ENCODE measurements at regions not wholly inside any gene's neighbourhood (a gene's known extent, or its start where the extent isn't known, plus 50 kb on each side); places are given as distances from the start of the nearest gene placed in this dataset.
"Not testable (repeated sequence)": the region's sequence is repeated elsewhere in the genome, so short reads cannot be mapped to it uniquely, and the experiment has no call there.

GRCh38 chr10:63836666-63837442 lies 315.7 kb downstream of the REEP3 start:
- no peaks in the 10 kb centered on the region for H3K27me3 ChIP-seq (ENCODE audit: low read length)

GRCh38 chr10:63841761-63842160 lies 320.6 kb downstream of the REEP3 start:
- Histone ChIP-seq H3K36me3 (ENCODE audit: low read length) (no peaks in the 10 kb centered on the region), H3K79me2 (ENCODE audit: insufficient read depth, low read length) (no peaks in the 10 kb centered on the region), H3K27ac (ENCODE audit: low read depth, low read length) (no peak overlapping the region)

More at GRCh38 chr10:63836666-63837442, 315.7 kb downstream of the REEP3 start:
- H4K20me1 ChIP-seq (ENCODE audit: low read depth, low read length), result no peaks in the 10 kb centered on the region
- no peak overlapping the region for H3K27ac ChIP-seq (ENCODE audit: low read depth, low read length)
- no peak overlapping the region for H3K4me2 ChIP-seq (ENCODE audit: low read depth, low read length, poor library complexity, severe bottlenecking)
- no peak overlapping the region for H3K4me3 ChIP-seq (ENCODE audit: insufficient read depth, low read length, poor library complexity, severe bottlenecking)
- H3K9me2 ChIP-seq (replicated peaks; ENCODE audit: insufficient read depth, low read length), result no peaks in the 10 kb centered on the region
- no peaks in the 10 kb centered on the region for H3K9me3 ChIP-seq (ENCODE audit: insufficient read depth, low read length)
- no peak overlapping the region for H2AFZ ChIP-seq (ENCODE audit: low read depth, low read length, severe bottlenecking)
- H3K9ac ChIP-seq (ENCODE audit: low read length), result no peak overlapping the region
- no peaks in the 10 kb centered on the region for H3F3A ChIP-seq (ENCODE audit: insufficient read depth)
- no peaks in the 10 kb centered on the region for H3K79me2 ChIP-seq (ENCODE audit: insufficient read depth, low read length)
- TF ChIP-seq EZH2phosphoT487 (conservative IDR thresholded peaks at IDR 0.05; ENCODE audit: low read length) (no peak), CTCF (IDR thresholded peaks at IDR 0.05; ENCODE audit: insufficient read depth, low read length, poor library complexity, severe bottlenecking) (no peak)
- no peaks in the 10 kb centered on the region for H3K36me3 ChIP-seq (ENCODE audit: low read length)

GRCh38 chr10:63843107-63843506 lies 321.9 kb downstream of the REEP3 start:
- no peaks in the 10 kb centered on the region for H3K36me3 ChIP-seq (ENCODE audit: low read length)
- no peaks in the 10 kb centered on the region for H4K20me1 ChIP-seq (ENCODE audit: low read depth, low read length)
- TF ChIP-seq CTCF (IDR thresholded peaks at IDR 0.05; ENCODE audit: insufficient read depth, low read length, poor library complexity, severe bottlenecking) (no peak), EZH2phosphoT487 (conservative IDR thresholded peaks at IDR 0.05; ENCODE audit: low read length) (no peak)
- H3K4me3 ChIP-seq (ENCODE audit: insufficient read depth, low read length, poor library complexity, severe bottlenecking), result no peak overlapping the region
- no peaks in the 10 kb centered on the region for H3K27me3 ChIP-seq (ENCODE audit: low read length)
- no peaks in the 10 kb centered on the region for H3F3A ChIP-seq (ENCODE audit: insufficient read depth)
- no peak overlapping the region for H2AFZ ChIP-seq (ENCODE audit: low read depth, low read length, severe bottlenecking)
- H3K27ac ChIP-seq (ENCODE audit: low read depth, low read length), result no peak overlapping the region
- no peak overlapping the region for H3K4me2 ChIP-seq (ENCODE audit: low read depth, low read length, poor library complexity, severe bottlenecking)
- no peaks in the 10 kb centered on the region for H3K79me2 ChIP-seq (ENCODE audit: insufficient read depth, low read length)
- H3K9ac ChIP-seq (ENCODE audit: low read length), result no peak overlapping the region
- no peaks in the 10 kb centered on the region for H3K9me3 ChIP-seq (ENCODE audit: insufficient read depth, low read length)
- no peaks in the 10 kb centered on the region for H3K9me2 ChIP-seq (replicated peaks; ENCODE audit: insufficient read depth, low read length)

More at GRCh38 chr10:63841761-63842160, 320.6 kb downstream of the REEP3 start:
- H3K27me3 ChIP-seq (ENCODE audit: low read length), result no peaks in the 10 kb centered on the region
- TF ChIP-seq EZH2phosphoT487 (conservative IDR thresholded peaks at IDR 0.05; ENCODE audit: low read length) (no peak), CTCF (IDR thresholded peaks at IDR 0.05; ENCODE audit: insufficient read depth, low read length, poor library complexity, severe bottlenecking) (no peak)
- H3K4me2 ChIP-seq (ENCODE audit: low read depth, low read length, poor library complexity, severe bottlenecking), result no peak overlapping the region
- H3K9ac ChIP-seq (ENCODE audit: low read length), result no peak overlapping the region
- H2AFZ ChIP-seq (ENCODE audit: low read depth, low read length, severe bottlenecking), result no peak overlapping the region
- H3F3A ChIP-seq (ENCODE audit: insufficient read depth), result no peaks in the 10 kb centered on the region
- H3K4me3 ChIP-seq (ENCODE audit: insufficient read depth, low read length, poor library complexity, severe bottlenecking), result no peak overlapping the region
- H3K9me2 ChIP-seq (replicated peaks; ENCODE audit: insufficient read depth, low read length), result no peaks in the 10 kb centered on the region
- H4K20me1 ChIP-seq (ENCODE audit: low read depth, low read length), result no peaks in the 10 kb centered on the region
- H3K9me3 ChIP-seq (ENCODE audit: insufficient read depth, low read length), result no peaks in the 10 kb centered on the region

- not testable (repeated sequence) for H3K9me3 ChIP-seq (ENCODE audit: insufficient read depth, low read length); H3K79me2 ChIP-seq (ENCODE audit: insufficient read depth, low read length); H3K4me2 ChIP-seq (ENCODE audit: low read depth, low read length, poor library complexity, severe bottlenecking)
These were observed 327.7 kb downstream of the REEP3 start for GRCh38 chr10:63848871-63849270.

More at GRCh38 chr10:63848871-63849270, 327.7 kb downstream of the REEP3 start:
- not testable (repeated sequence) for H3K9me2 ChIP-seq (replicated peaks; ENCODE audit: insufficient read depth, low read length); H3K9ac ChIP-seq (ENCODE audit: low read length); H3K27me3 ChIP-seq (ENCODE audit: low read length); H4K20me1 ChIP-seq (ENCODE audit: low read depth, low read length); H3K27ac ChIP-seq (ENCODE audit: low read depth, low read length); H3K4me3 ChIP-seq (ENCODE audit: insufficient read depth, low read length, poor library complexity, severe bottlenecking); H2AFZ ChIP-seq (ENCODE audit: low read depth, low read length, severe bottlenecking); H3F3A ChIP-seq (ENCODE audit: insufficient read depth); H3K36me3 ChIP-seq (ENCODE audit: low read length)
